Ovary (tissue), 7 donors: ENCODE measurements at regions not wholly inside any gene's neighbourhood (a gene's known extent, or its start where the extent isn't known, plus 50 kb on each side); places are given as distances from the start of the nearest gene placed in this dataset.

Source experiments
- DNase-seq, 5 donors: peaks; one replicate each; pipeline ENCODE4 v3.0.0-alpha.2; 2019 to 2020
- H3K27ac ChIP-seq, 2 donors: fragments of 200-600 bp; one replicate each; pipeline versions ENCODE4 v1.5.1 to v1.8.0; 2019 to 2022
- H3K27me3 ChIP-seq: fragments of 200-600 bp; one replicate; pipeline ENCODE4 v1.8.0; 2022
- H3K36me3 ChIP-seq: fragments of 200-600 bp; sonication (generic); one replicate; pipeline ENCODE4 v1.5.1; 2019
- H3K4me1 ChIP-seq: one replicate; pipeline ENCODE4 v1.8.1; 2013; ENCODE audit warnings: mild to moderate bottlenecking, moderate library complexity; ENCODE audit not compliant: insufficient read depth
- H3K4me3 ChIP-seq: fragments of 200-600 bp; sonication (generic); one replicate; pipeline ENCODE4 v1.5.1; 2017
- H3K9me3 ChIP-seq, 2 donors: fragments of 200-600 bp in 1 of 2; sonication (generic) in 1 of 2; one replicate each; pipeline versions ENCODE4 v1.5.1 to v1.8.1; 2013 to 2019; ENCODE audit warnings: mild to moderate bottlenecking in 1 of 2, moderate library complexity in 1 of 2
- EP300 ChIP-seq: sonication (generic); formaldehyde crosslinking; IDR thresholded peaks from one replicate; pipeline ENCODE4 v1.6.1; 2017; ENCODE audit warnings: antibody characterized with exemption
- POLR2A ChIP-seq: fragments of 450-650 bp; IDR thresholded peaks from one replicate; pipeline ENCODE4 v1.6.1; 2017; ENCODE audit warnings: antibody characterized with exemption, mild to moderate bottlenecking, moderate library complexity
- WGBS, 3 donors: extraction: QIAGEN DNeasy Blood & Tissue Kit in 1 of 3; methylation state at CpG; one replicate each; pipeline versions ENCODE4 v1.1.5 to v1.1.7; 2013 to 2017; 5-methylcytosine and 5-hydroxymethylcytosine counted together
- intact Hi-C, 4 donors: fragments of 100-400 bp; cut with DNase I; formaldehyde crosslinking; loops; one replicate each; pipeline versions ENCODE4 v1.11.0 to v1.15.1; 2022 to 2023
- TF ChIP-seq, protein P1 (sequence below), 3 donors: fragments of 450-650 bp in 2 of 3; fragments of 200-600 bp in 1 of 3; IDR thresholded peaks; one replicate each; pipeline versions ENCODE4 v1.5.1 to v1.8.0; 2016 to 2022; ENCODE audit warnings: antibody characterized with exemption in 3 of 3, mild to moderate bottlenecking in 1 of 3
- donor health status: DM: no; HTN: no; CAD: no; lungs with moderate emphysema.
- donor health status: DM: no; HTN: no; CAD: no.
- donor health status: Bipolar disorder and iron deficiency.
- donor health status: DM: no; HTN: no; CAD: no.
- donor health status: DM: yes; HTN: yes; CAD: no.

DNA sequence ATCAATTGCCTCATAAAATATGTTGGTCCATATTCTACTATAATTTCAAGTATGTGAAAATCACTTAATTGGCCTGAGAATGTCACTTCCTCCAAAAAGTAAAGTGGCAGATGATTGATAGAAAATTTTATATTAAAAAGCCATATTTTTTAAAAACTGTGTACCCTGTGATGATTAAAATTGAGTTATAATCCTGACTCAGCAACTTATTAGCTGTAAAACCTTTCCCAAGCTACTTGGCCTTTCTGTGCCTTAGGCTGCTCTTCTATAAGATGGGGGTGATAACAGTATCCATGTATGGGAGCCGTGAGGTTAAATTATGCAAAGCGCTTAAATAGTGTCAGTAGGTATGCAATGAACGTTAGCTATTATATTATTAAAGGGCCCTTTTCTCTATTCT, 524.4 kb downstream of the TFAP2A start:
- intact Hi-C loops: no loop called here
- Histone ChIP-seq H3K36me3 (no peaks in the 10 kb centered on the region), H3K27me3 (no peaks in the 10 kb centered on the region), H3K4me1 (no peaks in the 10 kb centered on the region), H3K9me3 (no peaks in the 10 kb centered on the region), H3K4me3 (no peak overlapping the region), H3K27ac (no peak overlapping the region)
- no peak for DNase-seq
- TF ChIP-seq POLR2A (no peak), EP300 (no peak)
- TF ChIP-seq, protein P1, sequence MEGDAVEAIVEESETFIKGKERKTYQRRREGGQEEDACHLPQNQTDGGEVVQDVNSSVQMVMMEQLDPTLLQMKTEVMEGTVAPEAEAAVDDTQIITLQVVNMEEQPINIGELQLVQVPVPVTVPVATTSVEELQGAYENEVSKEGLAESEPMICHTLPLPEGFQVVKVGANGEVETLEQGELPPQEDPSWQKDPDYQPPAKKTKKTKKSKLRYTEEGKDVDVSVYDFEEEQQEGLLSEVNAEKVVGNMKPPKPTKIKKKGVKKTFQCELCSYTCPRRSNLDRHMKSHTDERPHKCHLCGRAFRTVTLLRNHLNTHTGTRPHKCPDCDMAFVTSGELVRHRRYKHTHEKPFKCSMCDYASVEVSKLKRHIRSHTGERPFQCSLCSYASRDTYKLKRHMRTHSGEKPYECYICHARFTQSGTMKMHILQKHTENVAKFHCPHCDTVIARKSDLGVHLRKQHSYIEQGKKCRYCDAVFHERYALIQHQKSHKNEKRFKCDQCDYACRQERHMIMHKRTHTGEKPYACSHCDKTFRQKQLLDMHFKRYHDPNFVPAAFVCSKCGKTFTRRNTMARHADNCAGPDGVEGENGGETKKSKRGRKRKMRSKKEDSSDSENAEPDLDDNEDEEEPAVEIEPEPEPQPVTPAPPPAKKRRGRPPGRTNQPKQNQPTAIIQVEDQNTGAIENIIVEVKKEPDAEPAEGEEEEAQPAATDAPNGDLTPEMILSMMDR (IDR thresholded peaks at IDR 0.05): no peak
- 81 to 88% (median 82%) methylated on average over 3 of the region's 3 CpGs for WGBS, 3 donors

DNA sequence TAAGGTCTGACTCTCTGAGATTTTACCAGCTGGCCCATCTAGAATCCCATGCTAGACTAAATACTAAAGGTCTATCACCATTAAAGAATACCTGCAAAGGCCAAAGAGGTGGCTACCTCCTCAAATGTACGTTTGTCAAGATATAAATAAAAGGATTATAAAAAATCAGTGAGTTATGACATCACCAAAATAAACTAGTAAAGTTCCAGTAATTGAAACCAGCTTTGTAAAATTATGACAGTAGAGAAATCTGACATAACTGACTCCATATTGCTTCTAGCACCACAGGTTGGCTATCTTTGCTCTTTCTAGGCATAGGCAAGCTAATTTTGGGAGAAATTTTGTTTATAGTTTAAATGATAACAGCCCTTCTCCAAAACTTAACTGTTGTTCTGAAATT, 536.3 kb downstream of the TFAP2A start:
- intact Hi-C loops: no loop called here
- TF ChIP-seq, protein P1 (IDR thresholded peaks at IDR 0.05): no peak
- no peak for TF ChIP-seq EP300
- TF ChIP-seq POLR2A: no peak

DNA sequence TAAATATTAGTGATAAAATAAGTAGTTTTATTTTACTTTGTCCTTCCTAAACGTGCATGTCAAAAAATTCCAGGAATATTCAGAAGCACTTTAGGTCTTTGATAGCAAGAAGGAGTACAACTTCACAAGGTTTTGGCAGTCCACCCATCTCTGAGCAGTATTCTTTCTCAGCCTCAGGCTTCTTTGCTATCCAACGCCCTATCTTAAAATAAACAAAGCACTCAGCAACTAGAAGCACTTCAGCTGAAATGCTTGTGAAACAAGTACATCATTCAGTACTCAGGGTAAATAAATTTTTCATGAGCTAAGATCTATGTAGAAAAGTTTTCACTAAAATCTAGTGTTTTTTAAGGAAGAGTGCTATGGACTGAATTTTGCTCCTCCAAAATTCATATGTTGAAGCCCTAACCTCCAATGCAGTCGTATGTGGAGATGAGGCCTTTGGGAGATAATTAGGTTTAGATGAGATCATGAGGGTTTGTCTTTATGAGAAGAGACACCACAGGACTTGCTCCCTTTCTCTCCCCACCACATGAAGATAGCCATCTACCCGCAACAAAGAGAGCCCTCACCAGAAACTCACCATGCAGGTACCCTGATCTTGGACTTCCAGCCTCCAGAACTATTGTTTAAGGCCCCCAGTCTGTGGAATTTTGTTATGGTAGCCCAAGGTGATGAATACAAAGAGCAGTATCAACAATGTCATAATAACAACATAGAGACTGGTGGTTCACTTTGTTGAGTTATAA, 539.1 kb downstream of the TFAP2A start:
- TF ChIP-seq, protein P1 (IDR thresholded peaks at IDR 0.05): no peak
- TF ChIP-seq EP300 (no peak), POLR2A (no peak)
- intact Hi-C loops: no loop called here
- H3K27ac ChIP-seq: no peak overlapping the region

More for the DNA sequence above, 536.3 kb downstream of the TFAP2A start:
- H3K4me1 ChIP-seq: no peaks in the 10 kb centered on the region
- H3K27me3 ChIP-seq: no peaks in the 10 kb centered on the region
- H3K9me3 ChIP-seq: peaks cover 0 to 7% of the 10 kb centered on the region in 2 donors
- H3K36me3 ChIP-seq: no peaks in the 10 kb centered on the region
- no peak overlapping the region for H3K27ac ChIP-seq
- WGBS, 3 donors: 24 to 41% (median 39%) methylated on average over 1 of the region's 1 CpG
- DNase-seq: no peak
- no peak overlapping the region for H3K4me3 ChIP-seq

DNA sequence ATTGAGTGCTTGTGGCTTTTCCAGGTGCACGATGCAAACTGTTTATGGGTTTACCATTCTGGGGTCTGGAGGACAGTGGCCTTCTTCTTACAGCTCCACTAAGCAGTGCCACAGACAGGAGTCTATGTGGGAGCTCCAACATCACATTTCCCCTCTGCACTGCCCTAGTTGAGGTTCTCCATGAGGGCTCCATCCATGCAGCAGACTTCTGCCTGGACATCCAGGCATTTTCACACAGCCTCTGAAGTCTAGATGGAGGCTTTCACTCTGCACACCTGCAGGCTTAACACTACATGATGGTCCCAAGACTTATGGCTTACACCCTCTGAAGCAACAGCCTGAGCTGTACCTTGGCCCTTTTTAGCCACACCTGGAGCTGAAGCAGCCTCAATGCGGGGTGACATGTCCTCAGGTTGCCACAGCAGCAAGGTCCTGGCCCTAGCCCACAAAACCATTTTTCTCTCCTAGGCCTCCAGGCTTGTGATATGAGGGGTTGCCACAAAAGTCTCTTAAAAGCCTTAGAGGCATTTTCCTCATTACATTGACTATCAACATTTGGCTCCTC, 552.2 kb downstream of the TFAP2A start:
- Histone ChIP-seq H3K36me3 (no peaks in the 10 kb centered on the region), H3K9me3 (no peaks in the 10 kb centered on the region)

More for the DNA sequence above, 539.1 kb downstream of the TFAP2A start:
- no peak for DNase-seq
- H3K27me3 ChIP-seq: no peaks in the 10 kb centered on the region
- no peak overlapping the region for H3K4me3 ChIP-seq
- H3K4me1 ChIP-seq: no peaks in the 10 kb centered on the region
- 45 to 46% (median 45%) methylated on average over 4 of the region's 4 CpGs for WGBS, 3 donors
- no peaks in the 10 kb centered on the region for H3K9me3 ChIP-seq
- H3K36me3 ChIP-seq: no peaks in the 10 kb centered on the region

More for the DNA sequence above, 552.2 kb downstream of the TFAP2A start:
- no peak for DNase-seq
- TF ChIP-seq EP300 (no peak), POLR2A (no peak)
- TF ChIP-seq, protein P1 (IDR thresholded peaks at IDR 0.05): no peak
- 72 to 87% (median 73%) methylated on average over 2 of the region's 2 CpGs for WGBS, 3 donors
- H3K27ac ChIP-seq: no peak overlapping the region
- no peaks in the 10 kb centered on the region for H3K27me3 ChIP-seq
- H3K4me1 ChIP-seq: no peaks in the 10 kb centered on the region
- no peak overlapping the region for H3K4me3 ChIP-seq
- intact Hi-C loops: no loop called here
